EL (cell line): ENCODE measurements at regions not wholly inside any gene's neighbourhood (a gene's known extent, or its start where the extent isn't known, plus 50 kb on each side); places are given as distances from the start of the nearest gene placed in this dataset.

ENCODE experiments used
- DNase-seq: peaks from one replicate; pipeline ENCODE4 v3.0.0-alpha.2; 2016

GRCh38 chr15:60095711-60096110 is 91.6 kb downstream of the FOXB1 start:
- DNase-seq: peak; percentile 79

GRCh38 chr15:60096157-60096556 is 92.0 kb downstream of the FOXB1 start:
- DNase-seq: peak; percentile 83

- no peak for DNase-seq
Observed at GRCh38 chr15:60101416-60101815, 97.3 kb downstream of the FOXB1 start.

- DNase-seq: no peak
Observed at GRCh38 chr15:60102748-60103147, 98.6 kb downstream of the FOXB1 start.

GRCh38 chr15:60110909-60111308 is 106.8 kb downstream of the FOXB1 start:
- no peak for DNase-seq

GRCh38 chr15:60115579-60116380 is 111.7 kb downstream of the FOXB1 start:
- peak; percentile 32 for DNase-seq

- DNase-seq: no peak
Observed at GRCh38 chr15:60116456-60117089, 112.5 kb downstream of the FOXB1 start.

GRCh38 chr15:60118146-60118545 is 114.0 kb downstream of the FOXB1 start:
- DNase-seq: no peak

GRCh38 chr15:60118626-60119025 is 114.5 kb downstream of the FOXB1 start:
- no peak for DNase-seq

GRCh38 chr15:60119101-60119500 is 115.0 kb downstream of the FOXB1 start:
- DNase-seq: no peak

GRCh38 chr15:60120100-60120499 is 116.0 kb downstream of the FOXB1 start:
- no peak for DNase-seq

GRCh38 chr15:60121845-60122244 is 117.7 kb downstream of the FOXB1 start:
- DNase-seq: no peak

- DNase-seq: no peak
Observed at GRCh38 chr15:60122691-60123090, 118.6 kb downstream of the FOXB1 start.

GRCh38 chr15:60124460-60125070 is 120.5 kb downstream of the FOXB1 start:
- DNase-seq: no peak

- DNase-seq: no peak
Observed at GRCh38 chr15:60125334-60125733, 121.2 kb downstream of the FOXB1 start.

GRCh38 chr15:60126200-60126599 is 122.1 kb downstream of the FOXB1 start:
- DNase-seq: no peak

GRCh38 chr15:60126661-60127060 is 122.5 kb downstream of the FOXB1 start:
- no peak for DNase-seq

- DNase-seq: peak; percentile 36
Observed at GRCh38 chr15:60128000-60128376, 123.9 kb downstream of the FOXB1 start.

GRCh38 chr15:60128710-60129109 is 124.6 kb downstream of the FOXB1 start:
- DNase-seq: no peak

GRCh38 chr15:60130398-60130797 is 126.3 kb downstream of the FOXB1 start:
- no peak for DNase-seq

- DNase-seq: no peak
Observed at GRCh38 chr15:60130821-60131220, 126.7 kb downstream of the FOXB1 start.

- DNase-seq: no peak
Observed at GRCh38 chr15:60134609-60135008, 130.5 kb downstream of the FOXB1 start.

GRCh38 chr15:60135961-60136360 is 131.8 kb downstream of the FOXB1 start:
- no peak for DNase-seq

GRCh38 chr15:60137711-60138396 is 133.7 kb downstream of the FOXB1 start:
- peak; percentile 75 for DNase-seq
